VCaP (cell line): ENCODE measurements at regions not wholly inside any gene's neighbourhood (a gene's known extent, or its start where the extent isn't known, plus 50 kb on each side); places are given as distances from the start of the nearest gene placed in this dataset.

Experiments used
- H3K27ac ChIP-seq: fragments of 450-650 bp; 2 replicates; pipeline ENCODE4 v1.5.1; 2017
- TF ChIP-seq, protein P1 (sequence below): fragments of 450-650 bp; conservative IDR thresholded peaks from 2 replicates; pipeline ENCODE4 v1.5.1; 2017; ENCODE audit warnings: mild to moderate bottlenecking, moderate library complexity

DNA sequence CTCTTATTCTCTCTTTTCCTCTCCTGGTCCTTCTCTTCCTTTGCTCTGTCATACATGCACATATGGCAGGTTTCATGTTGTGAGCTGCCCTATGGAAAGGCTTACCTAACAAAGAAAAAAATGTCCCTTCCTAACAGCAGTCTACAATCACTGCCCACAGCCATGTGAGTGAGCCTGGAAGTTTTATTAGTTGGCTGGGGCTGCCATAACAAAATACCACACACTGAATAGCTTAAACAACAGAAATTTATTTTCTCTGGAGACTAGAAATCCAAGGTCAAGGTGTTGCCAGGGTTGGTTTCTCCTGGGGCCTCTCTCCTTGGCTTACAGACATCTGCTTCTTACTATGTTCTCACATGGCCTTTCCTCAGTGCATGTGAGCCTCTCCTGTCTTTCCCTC is 142.1 kb downstream of the TRIB2 start:
- H3K27ac ChIP-seq = no peak overlapping the region
- TF ChIP-seq, protein P1, sequence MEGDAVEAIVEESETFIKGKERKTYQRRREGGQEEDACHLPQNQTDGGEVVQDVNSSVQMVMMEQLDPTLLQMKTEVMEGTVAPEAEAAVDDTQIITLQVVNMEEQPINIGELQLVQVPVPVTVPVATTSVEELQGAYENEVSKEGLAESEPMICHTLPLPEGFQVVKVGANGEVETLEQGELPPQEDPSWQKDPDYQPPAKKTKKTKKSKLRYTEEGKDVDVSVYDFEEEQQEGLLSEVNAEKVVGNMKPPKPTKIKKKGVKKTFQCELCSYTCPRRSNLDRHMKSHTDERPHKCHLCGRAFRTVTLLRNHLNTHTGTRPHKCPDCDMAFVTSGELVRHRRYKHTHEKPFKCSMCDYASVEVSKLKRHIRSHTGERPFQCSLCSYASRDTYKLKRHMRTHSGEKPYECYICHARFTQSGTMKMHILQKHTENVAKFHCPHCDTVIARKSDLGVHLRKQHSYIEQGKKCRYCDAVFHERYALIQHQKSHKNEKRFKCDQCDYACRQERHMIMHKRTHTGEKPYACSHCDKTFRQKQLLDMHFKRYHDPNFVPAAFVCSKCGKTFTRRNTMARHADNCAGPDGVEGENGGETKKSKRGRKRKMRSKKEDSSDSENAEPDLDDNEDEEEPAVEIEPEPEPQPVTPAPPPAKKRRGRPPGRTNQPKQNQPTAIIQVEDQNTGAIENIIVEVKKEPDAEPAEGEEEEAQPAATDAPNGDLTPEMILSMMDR = no peak

DNA sequence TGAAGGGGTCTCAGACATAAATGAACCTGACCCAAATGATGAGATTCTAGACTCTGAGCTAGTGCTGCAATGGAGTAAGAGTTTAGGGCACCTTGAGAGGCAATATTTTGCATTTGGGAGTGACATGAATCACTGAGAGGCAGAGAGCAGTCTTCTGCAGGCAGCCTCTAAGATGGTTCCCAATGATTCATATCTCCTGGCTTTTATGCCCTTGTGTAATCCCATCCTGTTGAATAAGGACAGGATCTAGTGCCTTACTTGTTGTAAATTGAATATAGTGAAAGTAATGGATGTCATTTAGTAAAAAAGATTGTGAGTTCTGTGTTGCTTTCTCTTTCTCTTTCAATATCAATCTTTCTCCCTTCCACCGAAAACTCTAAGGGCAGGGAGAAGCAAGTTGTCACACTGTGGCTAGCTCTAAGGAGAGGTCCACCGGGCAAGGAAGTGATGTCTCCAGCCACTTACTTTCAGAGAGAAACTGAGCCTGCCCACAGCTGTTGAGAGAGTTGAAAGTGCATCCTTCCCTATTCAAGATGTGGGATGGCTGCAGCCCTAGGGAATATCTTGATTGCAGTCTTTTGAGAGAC is 144.7 kb downstream of the TRIB2 start:
- TF ChIP-seq, protein P1 = no peak
- H3K27ac ChIP-seq = no peak overlapping the region

DNA sequence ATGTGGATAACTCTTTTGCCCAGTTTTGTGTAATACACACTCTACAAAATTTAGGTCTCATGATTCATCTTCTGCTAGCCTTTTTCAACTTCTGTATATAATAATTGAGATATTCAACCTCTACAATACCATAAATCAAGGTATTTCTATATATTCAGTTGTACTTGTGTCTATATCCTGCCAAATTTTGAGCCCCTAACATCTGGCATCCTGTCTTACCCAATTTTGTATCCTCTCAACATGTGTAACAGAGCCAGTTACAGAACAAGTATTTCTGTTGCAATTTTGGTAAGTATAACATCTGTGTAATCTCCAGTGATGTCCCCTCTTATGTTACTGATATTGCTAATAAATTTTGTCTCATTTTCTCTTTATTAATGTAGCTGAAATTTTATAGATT is 145.8 kb downstream of the TRIB2 start:
- no peak overlapping the region for H3K27ac ChIP-seq
- TF ChIP-seq, protein P1 = no peak

DNA sequence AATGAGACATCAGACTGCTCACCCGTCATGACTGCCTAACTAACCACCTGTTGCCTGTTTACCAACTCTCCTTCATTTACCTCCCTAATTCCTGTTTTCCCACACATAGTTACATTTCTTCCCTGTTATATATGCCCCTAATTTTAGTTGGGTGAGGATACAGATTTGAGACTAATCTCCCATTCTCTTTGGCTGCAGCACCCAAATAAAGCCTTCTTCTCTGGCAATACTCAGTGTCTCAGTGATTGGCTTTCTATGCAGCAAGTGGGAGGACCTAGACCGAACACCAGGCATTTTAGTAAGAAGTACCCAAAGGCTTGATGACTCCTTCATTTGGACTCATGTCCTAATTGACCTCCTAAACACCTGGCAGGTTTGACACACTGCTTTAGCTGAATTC is 147.2 kb downstream of the TRIB2 start:
- H3K27ac ChIP-seq = no peak overlapping the region
- TF ChIP-seq, protein P1 = no peak

DNA sequence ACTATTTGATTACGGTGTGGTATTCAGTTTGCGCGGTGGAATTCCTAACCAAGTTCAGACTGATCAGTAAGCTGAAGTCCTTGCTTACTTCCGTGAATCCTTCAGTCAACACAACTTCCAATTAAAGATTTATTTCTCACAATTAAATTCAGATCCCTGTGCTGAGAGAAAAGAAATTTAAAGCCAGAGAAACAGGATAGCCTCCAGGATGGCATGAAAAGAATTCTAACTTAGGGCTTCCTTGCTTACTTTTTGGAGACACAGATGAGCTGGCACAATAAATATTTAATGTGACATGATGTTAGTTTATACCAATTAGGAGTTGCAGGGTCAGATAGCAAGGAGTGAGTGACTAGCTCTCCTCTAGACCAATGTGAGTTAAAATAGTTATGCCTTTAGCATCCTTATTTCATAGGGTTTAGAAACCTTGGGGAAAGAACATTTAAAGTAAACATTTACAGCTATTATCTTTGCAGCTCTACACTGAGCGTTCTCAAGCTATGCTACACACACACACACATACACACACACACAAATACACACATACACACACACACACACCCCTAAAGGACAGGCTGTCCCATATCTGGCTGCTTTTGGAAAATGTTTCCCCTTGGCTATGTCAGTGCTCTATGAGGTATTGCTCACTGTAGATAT is 151.0 kb downstream of the TRIB2 start:
- TF ChIP-seq, protein P1 = no peak
- H3K27ac ChIP-seq = peak overlapping the region; percentile 51

DNA sequence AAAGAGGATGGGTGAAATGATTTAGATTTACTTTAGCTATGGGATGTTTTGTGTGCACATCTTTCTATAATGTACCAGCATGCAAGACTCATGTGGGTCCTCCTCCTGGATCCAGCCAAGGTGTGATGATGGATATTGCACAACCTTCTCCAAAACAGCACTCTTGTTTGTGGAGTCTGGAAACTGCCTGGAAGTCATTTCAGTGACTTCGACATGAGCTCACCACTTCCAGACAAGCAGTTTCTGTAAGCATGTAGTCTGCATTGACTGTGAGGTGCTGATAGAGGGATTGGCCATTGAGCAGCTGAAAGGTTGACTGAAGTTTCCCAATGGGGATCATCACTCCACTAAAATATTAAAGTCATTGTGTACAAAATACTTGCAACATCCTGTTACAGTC is 154.0 kb downstream of the TRIB2 start:
- TF ChIP-seq, protein P1 = no peak
- H3K27ac ChIP-seq = no peak overlapping the region

DNA sequence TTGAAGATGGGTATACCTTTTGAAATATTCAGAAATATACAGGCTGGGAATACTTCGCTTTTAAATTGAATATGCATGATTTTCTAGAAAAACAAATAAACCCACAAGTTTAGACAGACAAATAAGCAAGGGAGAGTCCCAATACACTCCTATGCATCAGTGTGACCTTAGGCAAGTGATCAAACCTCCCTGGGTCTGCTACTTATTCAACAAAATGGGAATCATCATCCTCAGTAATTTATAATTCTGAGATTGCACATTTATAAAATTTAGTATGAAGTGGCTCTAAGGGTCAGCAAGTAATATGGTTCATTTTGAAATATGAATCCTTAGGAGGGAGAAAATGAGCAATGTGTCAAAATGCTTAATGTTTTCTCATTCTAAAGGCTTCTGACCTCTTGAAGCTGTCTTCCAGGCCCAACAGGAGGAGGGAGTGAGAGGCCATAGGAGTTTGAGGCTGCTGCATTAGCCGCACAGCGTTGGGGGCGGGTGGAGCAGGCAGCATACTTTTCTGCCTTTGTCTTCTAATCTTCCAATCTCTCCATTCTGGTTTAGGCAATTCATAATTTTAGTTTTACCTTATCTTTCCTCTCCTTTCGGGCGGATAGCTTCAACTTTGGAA is 155.1 kb downstream of the TRIB2 start:
- TF ChIP-seq, protein P1 = no peak
- H3K27ac ChIP-seq = no peak overlapping the region
